Smooth muscle cell of the brain vasculature (primary cell): ENCODE measurements at regions not wholly inside any gene's neighbourhood (a gene's known extent, or its start where the extent isn't known, plus 50 kb on each side); places are given as distances from the start of the nearest gene placed in this dataset.

Experiments
- DNase-seq: peaks from one replicate; pipeline ENCODE4 v3.0.0-alpha.2; 2012; ENCODE audit warnings: low read depth, low spot score

DNA sequence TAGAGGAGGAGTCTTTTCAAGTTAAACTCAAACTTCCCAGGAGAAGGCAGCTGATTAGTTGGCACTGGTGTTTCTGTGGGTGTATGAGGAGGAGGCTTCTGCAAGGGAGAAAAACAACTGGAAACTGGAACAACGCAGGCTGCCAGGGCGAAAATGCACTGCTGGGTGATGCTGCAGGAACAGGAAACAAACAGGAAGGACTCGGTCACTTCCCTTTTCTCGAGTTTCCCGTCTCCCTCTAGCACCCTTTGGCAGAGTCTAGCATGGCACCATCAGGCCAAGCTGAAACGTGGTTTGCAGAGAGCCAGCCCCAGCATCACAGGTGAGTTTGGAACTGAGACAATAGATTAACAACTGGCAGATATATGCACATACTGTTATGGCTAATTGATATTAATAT lies 77.5 kb upstream of the CAST start:
- no peak for DNase-seq

DNA sequence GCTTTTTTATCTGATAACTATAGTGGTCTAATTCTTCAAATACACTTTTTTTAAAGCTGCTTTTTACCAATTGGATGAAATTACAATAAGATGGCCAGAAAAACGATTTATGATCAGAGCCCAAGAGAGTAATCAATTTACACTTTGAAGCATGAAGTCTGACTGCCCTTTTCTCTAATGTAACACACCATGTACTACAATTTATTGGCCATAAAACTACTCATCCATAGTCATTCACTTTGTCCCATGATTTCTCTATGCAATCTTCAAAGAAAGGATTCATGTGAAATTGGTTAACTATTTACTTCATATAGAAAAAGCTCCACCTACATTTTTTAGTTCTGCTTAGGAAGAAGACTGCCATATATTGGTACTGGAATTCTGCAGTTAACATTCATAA lies 73.6 kb upstream of the CAST start:
- DNase-seq: no peak

DNA sequence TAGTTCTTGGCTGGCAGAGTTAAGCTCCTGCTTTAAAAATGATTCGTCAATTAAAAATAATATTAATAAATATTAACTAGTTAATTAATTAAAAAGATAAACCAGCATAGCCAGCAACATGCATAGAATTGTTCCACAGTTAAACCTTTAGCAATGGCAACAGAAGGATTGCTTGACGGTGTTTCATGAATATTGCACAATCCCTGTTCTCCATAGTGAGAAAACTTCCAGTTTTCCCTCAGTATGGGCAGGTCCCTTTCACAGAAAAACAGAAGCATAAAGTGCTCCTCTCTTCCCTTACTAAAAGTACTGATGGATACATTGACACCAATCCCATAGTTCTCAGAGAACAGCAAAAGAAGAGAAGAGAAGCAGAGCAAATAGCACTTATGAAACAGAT lies 71.4 kb upstream of the CAST start:
- no peak for DNase-seq

DNA sequence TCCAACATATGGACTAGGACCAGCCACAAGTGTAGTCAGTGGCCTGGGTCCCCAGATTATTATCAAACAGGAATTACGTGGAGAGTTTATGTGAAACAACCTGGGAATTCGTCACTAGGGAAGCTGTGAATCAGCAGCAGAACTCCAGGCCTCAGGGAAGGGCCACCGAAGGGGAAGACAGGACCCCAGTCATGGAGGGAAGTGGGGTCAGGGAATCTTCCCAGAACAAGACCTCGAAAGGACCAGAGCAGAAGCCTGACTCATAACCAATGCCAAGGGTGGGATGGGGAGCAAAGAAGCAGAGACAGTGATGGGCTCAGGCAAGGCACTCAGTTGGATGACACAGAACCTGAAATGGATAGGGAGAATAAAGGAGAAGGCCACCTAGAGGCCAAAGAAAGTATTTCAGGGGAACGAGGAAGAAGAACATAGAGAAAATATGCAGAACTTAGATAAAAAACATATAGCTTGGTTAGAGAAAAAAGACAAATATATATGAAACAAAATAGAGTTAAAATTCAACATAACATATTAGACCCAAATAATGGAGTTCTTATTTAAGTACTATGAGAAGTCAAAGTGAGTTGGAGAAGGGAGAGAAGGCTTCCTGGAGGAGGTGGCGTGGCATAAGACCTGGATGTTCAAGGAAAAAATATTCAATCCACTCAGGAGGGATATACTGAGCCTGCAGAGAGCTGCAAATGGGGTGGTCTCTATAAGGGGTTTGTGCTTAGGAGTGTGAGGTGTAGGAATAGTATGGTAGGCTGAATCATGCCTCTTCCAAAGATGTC lies 66.7 kb upstream of the CAST start:
- DNase-seq: no peak

DNA sequence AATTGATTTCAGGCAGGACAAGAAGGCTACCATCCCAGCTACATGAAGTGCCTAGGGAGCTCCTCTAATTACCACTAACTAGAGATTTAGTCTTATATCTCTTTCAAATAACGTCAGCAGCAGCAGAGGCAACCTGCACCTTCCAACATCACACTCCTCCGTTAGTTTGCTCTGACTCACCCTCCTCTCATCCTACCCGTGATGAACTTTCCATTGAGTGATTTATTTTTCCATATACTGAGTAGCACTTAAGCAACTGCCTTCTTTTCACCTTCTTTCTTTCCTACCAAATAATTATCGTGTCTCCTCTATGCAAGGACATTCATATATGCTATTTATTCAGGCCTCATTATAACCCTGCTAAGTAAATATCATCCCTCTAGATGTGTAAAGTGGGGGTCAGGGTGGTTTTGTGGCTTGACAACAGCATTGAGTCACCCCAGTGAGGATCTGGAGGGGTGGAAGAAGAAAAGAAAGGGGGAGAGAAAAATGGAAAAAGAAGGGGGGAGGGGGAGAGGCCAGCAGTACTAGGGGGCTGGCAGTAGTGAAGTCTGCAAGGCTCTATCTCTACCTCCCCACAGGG lies 64.6 kb upstream of the CAST start:
- no peak for DNase-seq

DNA sequence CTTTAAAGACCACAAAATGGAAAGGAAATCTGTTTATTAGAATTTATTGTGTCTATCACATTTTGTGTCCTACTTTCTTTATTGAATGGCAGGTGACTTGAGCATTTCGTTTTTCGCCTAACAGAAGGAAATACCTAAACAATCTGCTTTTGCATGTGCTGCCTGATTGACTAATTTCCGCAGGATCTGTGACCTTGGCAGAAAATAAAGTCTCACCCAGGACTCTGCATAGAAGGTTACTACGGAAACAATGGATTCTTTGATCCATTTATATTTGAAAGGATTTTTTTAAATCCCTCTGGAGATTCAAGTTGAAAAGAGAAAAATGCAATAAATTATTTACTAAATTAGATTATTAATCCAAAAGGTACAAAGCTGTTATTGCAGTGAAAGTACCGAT lies 61.0 kb upstream of the CAST start:
- DNase-seq: no peak

DNA sequence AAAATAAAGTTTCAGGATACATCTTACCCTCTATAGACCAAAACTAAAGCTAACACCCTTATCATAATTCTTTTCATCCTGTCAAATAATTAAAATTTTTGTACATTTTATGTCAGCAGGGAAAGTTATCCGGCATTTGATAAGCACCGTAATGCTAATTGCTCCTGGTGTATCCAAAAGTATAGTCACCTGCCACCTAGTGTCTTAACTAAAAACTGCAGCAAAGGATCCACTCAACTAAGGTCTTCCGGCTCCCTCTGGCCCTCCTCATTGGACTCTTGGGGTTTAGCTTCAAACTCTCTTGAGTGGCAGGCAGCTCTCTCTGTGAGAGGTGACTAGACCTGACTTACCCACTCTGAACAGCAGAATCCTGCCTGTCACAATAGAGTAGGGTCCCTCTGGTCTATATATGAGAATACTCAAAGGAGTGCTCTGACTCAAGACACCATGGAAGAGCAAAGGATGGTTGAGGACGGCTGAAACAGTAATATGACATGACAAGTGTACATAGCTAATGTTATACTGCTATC lies 60.4 kb upstream of the CAST start:
- DNase-seq: peak; percentile 44

DNA sequence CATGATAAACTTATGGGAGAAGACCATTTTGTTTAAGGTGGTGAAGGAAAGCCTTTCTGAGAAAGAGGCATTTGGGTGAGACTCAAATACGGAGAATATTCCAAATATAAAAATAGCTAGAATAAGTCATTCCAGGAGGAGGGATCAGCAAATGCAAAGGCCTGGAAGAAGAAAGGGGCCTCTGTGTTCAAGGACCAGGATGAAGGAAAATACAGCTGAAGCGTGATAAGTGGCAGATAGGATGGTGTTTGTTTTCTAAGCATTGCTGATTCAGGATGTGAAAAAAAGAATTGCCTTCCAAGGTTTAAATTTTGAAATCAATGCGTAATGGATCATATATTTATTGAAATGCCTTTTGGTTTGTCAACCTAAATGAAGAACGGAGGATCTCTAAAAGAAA lies 59.4 kb upstream of the CAST start:
- DNase-seq: no peak

DNA sequence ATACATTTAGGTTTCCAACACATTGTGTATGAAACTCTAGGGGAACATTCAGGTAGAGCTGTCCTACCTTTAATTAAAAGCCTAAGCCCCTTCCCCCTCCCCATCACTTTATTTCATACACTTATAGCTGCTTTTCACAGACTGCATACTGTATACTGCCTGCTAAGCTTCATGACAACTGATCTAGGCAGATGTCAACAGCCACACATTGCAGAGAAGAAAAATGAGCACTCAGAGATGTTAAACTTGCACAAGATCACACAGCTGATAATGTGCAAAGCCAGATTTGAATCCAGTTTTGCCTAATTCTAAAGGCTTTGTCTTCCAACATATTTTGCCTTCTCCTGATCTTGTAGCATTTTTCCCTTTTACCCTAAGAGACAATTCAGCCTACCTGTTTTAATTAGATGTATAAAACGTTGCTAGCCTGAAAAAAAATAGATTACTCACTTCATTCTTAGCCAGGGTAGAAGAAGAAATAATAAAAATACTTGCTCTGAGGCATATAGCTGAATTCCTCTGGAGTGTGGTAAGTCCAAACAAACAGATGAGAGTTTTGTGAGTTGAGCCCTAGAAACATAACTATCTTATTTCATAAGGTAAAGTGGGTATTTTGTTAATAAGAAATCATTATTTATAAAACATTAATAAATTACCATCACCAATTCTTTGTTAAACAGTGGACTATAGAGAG lies 56.9 kb upstream of the CAST start:
- DNase-seq: no peak

DNA sequence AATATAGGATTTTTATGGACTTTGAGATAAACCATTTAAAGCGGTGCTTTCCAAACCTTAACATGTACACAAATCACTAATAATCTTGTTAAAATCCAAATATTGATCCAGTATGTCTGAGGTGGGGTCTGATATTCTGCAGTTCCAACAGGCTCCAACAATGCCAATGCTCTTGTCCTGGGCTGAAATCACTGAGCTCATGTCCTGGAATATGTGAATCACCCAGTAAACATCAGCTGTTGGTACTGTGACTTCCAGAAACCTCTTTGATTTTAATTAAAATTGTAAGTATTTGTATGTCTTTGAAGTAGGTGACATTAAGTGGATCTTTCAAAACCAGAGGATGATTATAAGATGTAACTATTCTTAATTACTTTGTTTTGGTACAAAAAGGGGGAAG lies 52.8 kb upstream of the CAST start:
- DNase-seq: no peak

DNA sequence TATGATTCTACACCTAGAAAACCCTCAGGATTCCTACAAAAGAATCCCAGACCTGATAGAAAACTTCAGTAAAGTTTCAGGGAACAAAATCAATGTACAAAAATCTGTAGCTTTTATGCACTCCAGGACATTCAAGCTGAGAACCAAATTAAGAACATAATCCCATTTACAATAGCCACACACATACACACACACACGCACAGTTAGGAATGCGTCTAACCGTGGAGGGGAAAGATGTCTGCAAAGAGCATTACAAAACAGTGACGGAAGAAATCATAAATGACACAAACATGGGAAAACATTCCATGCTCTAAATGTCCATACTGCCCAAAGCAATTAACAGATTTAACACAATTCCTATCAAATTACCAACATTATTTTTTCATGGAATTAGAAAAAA lies 51.4 kb upstream of the CAST start:
- DNase-seq: no peak

DNA sequence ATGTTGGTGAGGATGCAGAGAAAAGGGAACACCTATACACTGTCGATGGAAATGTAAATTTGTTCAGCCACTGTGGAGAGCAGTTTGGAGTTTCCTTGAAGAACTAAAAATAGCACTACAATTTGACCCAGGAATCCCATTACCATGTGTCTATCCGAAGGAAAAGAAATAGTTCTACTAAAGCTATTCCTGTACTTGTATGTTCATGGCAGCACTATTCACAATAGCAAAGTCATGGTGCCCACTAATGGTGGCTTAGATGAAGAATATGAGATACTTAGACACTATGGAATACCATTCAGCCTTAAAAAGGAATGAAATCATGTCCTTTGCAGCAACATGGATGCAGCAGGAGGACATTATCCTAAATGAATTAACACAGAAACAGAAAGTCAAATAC lies 50.2 kb upstream of the CAST start:
- DNase-seq: no peak
